ENCODE measurements at regions not wholly inside any gene's neighbourhood (a gene's known extent, or its start where the extent isn't known, plus 50 kb on each side); places are given as distances from the start of the nearest gene placed in this dataset.
"Not testable (repeated sequence)": the region's sequence is repeated elsewhere in the genome, so short reads cannot be mapped to it uniquely, and the experiment has no call there.

- TF ChIP-seq MAFK (IDR thresholded peaks at IDR 0.05; ENCODE audit: partially characterized antibody); CTCF (IDR thresholded peaks at IDR 0.05); RFX5 (IDR thresholded peaks at IDR 0.05); USF2 (IDR thresholded peaks at IDR 0.05); TP53 (CRISPR knock-in tag; IDR thresholded peaks at IDR 0.05); EP300 (IDR thresholded peaks at IDR 0.05): not testable (repeated sequence)
Observed at GRCh38 chr5:53752282-53752681, 191.8 kb downstream of the NDUFS4 start.

Data from A549 (cell line).